ENCODE measurements at regions not wholly inside any gene's neighbourhood (a gene's known extent, or its start where the extent isn't known, plus 50 kb on each side); places are given as distances from the start of the nearest gene placed in this dataset.

DNA sequence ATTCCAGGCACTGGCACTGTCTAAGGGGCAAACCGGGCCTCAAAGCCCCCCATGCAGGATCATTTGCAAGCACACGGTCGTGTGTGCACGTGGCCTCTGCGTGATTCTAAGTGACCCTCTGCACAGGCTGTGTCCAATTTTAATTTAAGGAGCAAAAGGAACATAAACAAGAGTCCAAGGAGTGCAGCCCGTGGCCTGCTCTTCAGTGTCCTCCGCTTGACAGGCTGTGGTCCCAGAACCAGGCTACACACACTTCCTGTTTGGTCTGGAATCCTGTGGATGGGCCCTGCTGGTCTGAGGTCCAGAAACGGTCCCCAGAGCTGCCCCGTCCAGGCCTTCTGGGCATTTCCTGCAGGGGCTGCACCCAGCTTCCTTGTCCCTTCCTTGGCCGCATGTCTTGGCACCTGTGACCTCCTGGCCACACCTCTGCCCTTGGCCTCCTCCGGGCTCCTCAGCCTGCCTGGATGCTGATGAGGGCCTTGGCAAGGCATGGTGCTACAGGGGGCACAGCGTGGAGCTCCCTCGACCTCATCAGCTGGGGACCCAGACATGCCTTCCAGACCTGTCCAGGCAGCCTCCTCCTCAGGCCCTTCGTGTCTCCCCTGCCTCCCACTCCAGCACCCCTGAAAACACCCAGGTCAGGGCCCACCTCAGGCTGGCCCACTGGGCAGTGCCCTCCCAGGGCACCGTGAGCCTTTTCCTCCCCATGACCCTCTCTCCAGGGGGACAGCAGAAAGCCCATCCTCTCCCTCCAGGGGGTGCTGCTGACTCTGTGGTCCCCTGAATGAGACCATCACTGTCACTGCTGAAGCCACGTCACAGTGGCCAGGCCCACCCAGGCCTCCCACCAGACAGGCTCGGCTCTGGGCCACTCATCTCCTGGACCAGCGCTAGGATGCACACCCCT is 136.4 kb upstream of the GPC1 start:
- TF ChIP-seq CTCF (IDR thresholded peaks at IDR 0.05) (no peak), EZH2 (IDR thresholded peaks at IDR 0.05) (no peak)
